Esophagus muscularis mucosa (tissue), 4 donors: ENCODE measurements at regions not wholly inside any gene's neighbourhood (a gene's known extent, or its start where the extent isn't known, plus 50 kb on each side); places are given as distances from the start of the nearest gene placed in this dataset.

Source experiments
- DNase-seq: peaks from one replicate; pipeline ENCODE4 v3.0.0-alpha.2; 2017; ENCODE audit errors: extremely low spot score
- H3K27ac ChIP-seq, 4 donors: fragments of 200-600 bp; sonication (generic); replicated peaks in 1 of 4; 1 replicate in 3 of 4; 2 replicates in 1 of 4; pipeline ENCODE4 v1.5.1; 2016 to 2019; ENCODE audit warnings: mild to moderate bottlenecking in 1 of 4
- H3K27me3 ChIP-seq, 4 donors: fragments of 200-600 bp; sonication (generic); one replicate each; pipeline versions ENCODE4 v1.5.1 to v1.6.0; 2016 to 2019
- H3K36me3 ChIP-seq, 4 donors: fragments of 200-600 bp; sonication (generic); one replicate each; pipeline ENCODE4 v1.5.1; 2016 to 2019
- H3K4me1 ChIP-seq, 4 donors: fragments of 200-600 bp; sonication (generic); one replicate each; pipeline ENCODE4 v1.5.1; 2016 to 2019
- H3K4me3 ChIP-seq, 4 donors: fragments of 200-600 bp; sonication (generic); 1 replicate in 2 of 4; 2 replicates in 2 of 4; pipeline ENCODE4 v1.5.1; 2016 to 2019; ENCODE audit warnings: mild to moderate bottlenecking in 4 of 4, moderate library complexity in 1 of 4
- H3K9me3 ChIP-seq, 4 donors: fragments of 200-600 bp; sonication (generic); 1 replicate in 3 of 4; 2 replicates in 1 of 4; pipeline ENCODE4 v1.5.1; 2016 to 2019
- CTCF ChIP-seq, 3 experiments: fragments of 200-600 bp in 2 of 3; fragments of 450-650 bp in 1 of 3; sonication (generic) in 2 of 3; IDR thresholded peaks; one replicate each; pipeline ENCODE4 v1.5.1; 2017 to 2019; ENCODE audit warnings: antibody characterized with exemption in 3 of 3, mild to moderate bottlenecking in 2 of 3, moderate library complexity in 1 of 3
- EP300 ChIP-seq: sonication (generic); formaldehyde crosslinking; IDR thresholded peaks from one replicate; pipeline ENCODE4 v1.6.1; 2017; ENCODE audit warnings: antibody characterized with exemption
- POLR2A ChIP-seq: fragments of 450-650 bp; IDR thresholded peaks from one replicate; pipeline ENCODE4 v1.6.1; 2017; ENCODE audit warnings: antibody characterized with exemption, moderate library complexity, mild to moderate bottlenecking, low read depth
- POLR2AphosphoS5 ChIP-seq, 2 donors: sonication (generic); formaldehyde crosslinking; IDR thresholded peaks; one replicate each; pipeline ENCODE4 v1.6.1; 2017; ENCODE audit warnings: antibody characterized with exemption in 2 of 2
- WGBS: methylation state at CpG from one replicate; pipeline ENCODE4 v1.1.5; 2018; 5-methylcytosine and 5-hydroxymethylcytosine counted together
- intact Hi-C: fragments of 100-400 bp; cut with DNase I; formaldehyde crosslinking; loops from one replicate; pipeline ENCODE4 v1.15.1; 2023

- Histone ChIP-seq H3K9me3 (no peaks in the 10 kb centered on the region), H3K27ac (no peak overlapping the region), H3K4me1 (no peaks in the 10 kb centered on the region), H3K27me3 (no peaks in the 10 kb centered on the region), H3K36me3 (no peaks in the 10 kb centered on the region), H3K4me3 (no peak overlapping the region)
- TF ChIP-seq EP300 = no peak
- no peak for TF ChIP-seq CTCF (IDR thresholded peaks at IDR 0.05)
- TF ChIP-seq POLR2AphosphoS5 (IDR thresholded peaks at IDR 0.05) = no peak
- no peak for TF ChIP-seq POLR2A
- intact Hi-C loops = no loop called here
- 79% methylated on average over 4 of the region's 4 CpGs for WGBS
- DNase-seq = no peak
Observed at GRCh38 chr6:84872996-84873723, 108.8 kb upstream of the TBX18 start.

- no peaks in the 10 kb centered on the region for H3K9me3 ChIP-seq
- DNase-seq = no peak
- intact Hi-C loops = no loop called here
- TF ChIP-seq EP300 (no peak), CTCF (IDR thresholded peaks at IDR 0.05) (no peak), POLR2A (no peak), POLR2AphosphoS5 (IDR thresholded peaks at IDR 0.05) (no peak)
- H3K36me3 ChIP-seq = no peaks in the 10 kb centered on the region
- H3K4me1 ChIP-seq = no peaks in the 10 kb centered on the region
- H3K4me3 ChIP-seq = no peak overlapping the region
- no peaks in the 10 kb centered on the region for H3K27me3 ChIP-seq
- no peak overlapping the region for H3K27ac ChIP-seq
- WGBS = 74% methylated on average over 4 of the region's 4 CpGs
Observed at GRCh38 chr6:84871925-84872324, 107.5 kb upstream of the TBX18 start.

GRCh38 chr6:84870672-84871071 lies 106.3 kb upstream of the TBX18 start:
- Histone ChIP-seq H3K27me3 (no peaks in the 10 kb centered on the region), H3K4me3 (no peak overlapping the region), H3K9me3 (no peaks in the 10 kb centered on the region), H3K27ac (no peak overlapping the region), H3K4me1 (no peaks in the 10 kb centered on the region), H3K36me3 (no peaks in the 10 kb centered on the region)
- no peak for DNase-seq
- 70% methylated on average over 2 of the region's 2 CpGs for WGBS
- intact Hi-C loops = no loop called here
- no peak for TF ChIP-seq CTCF (IDR thresholded peaks at IDR 0.05)
- no peak for TF ChIP-seq POLR2AphosphoS5 (IDR thresholded peaks at IDR 0.05)
- no peak for TF ChIP-seq POLR2A
- TF ChIP-seq EP300 = no peak

- no peaks in the 10 kb centered on the region for H3K9me3 ChIP-seq
- no peaks in the 10 kb centered on the region for H3K36me3 ChIP-seq
- H3K4me3 ChIP-seq = no peak overlapping the region
- TF ChIP-seq EP300 (no peak), POLR2AphosphoS5 (IDR thresholded peaks at IDR 0.05) (no peak), CTCF (IDR thresholded peaks at IDR 0.05) (no peak), POLR2A (no peak)
- H3K4me1 ChIP-seq = no peaks in the 10 kb centered on the region
- H3K27me3 ChIP-seq = no peaks in the 10 kb centered on the region
- intact Hi-C loops = no loop called here
- DNase-seq = no peak
- H3K27ac ChIP-seq = no peak overlapping the region
Observed at GRCh38 chr6:84868149-84868548, 103.8 kb upstream of the TBX18 start.

GRCh38 chr6:84867521-84867920 lies 103.1 kb upstream of the TBX18 start:
- Histone ChIP-seq H3K36me3 (no peaks in the 10 kb centered on the region), H3K9me3 (no peaks in the 10 kb centered on the region), H3K4me3 (no peak overlapping the region), H3K27ac (no peak overlapping the region), H3K4me1 (no peaks in the 10 kb centered on the region), H3K27me3 (no peaks in the 10 kb centered on the region)
- intact Hi-C loops = no loop called here
- TF ChIP-seq EP300 (no peak), POLR2A (no peak), CTCF (IDR thresholded peaks at IDR 0.05) (no peak), POLR2AphosphoS5 (IDR thresholded peaks at IDR 0.05) (no peak)
- WGBS = 61% methylated on average over 2 of the region's 2 CpGs
- no peak for DNase-seq
